ENCODE measurements at regions not wholly inside any gene's neighbourhood (a gene's known extent, or its start where the extent isn't known, plus 50 kb on each side); places are given as distances from the start of the nearest gene placed in this dataset.
"Not testable (repeated sequence)": the region's sequence is repeated elsewhere in the genome, so short reads cannot be mapped to it uniquely, and the experiment has no call there.

- DNase-seq: no peak
- no peak for TF ChIP-seq CTCF (IDR thresholded peaks at IDR 0.05)
- H3K27me3 Mint-ChIP-seq (ENCODE audit: insufficient read depth): peaks cover 2% of the 10 kb centered on the region
- no peak overlapping the region for H3K27ac Mint-ChIP-seq
- H3K36me3 Mint-ChIP-seq (ENCODE audit: low read depth): no peaks in the 10 kb centered on the region
- no peak overlapping the region for H3K4me3 Mint-ChIP-seq
- H3K4me1 Mint-ChIP-seq (ENCODE audit: low read depth): no peaks in the 10 kb centered on the region
- H3K9me3 Mint-ChIP-seq: peaks cover 4% of the 10 kb centered on the region; the same call in 1 of the 2 replicates
Measured at GRCh38 chr12:131644481-131644880, 66.4 kb upstream of the SFSWAP start.

- H3K27me3 Mint-ChIP-seq (ENCODE audit: insufficient read depth); H3K36me3 Mint-ChIP-seq (ENCODE audit: low read depth); DNase-seq; H3K4me3 Mint-ChIP-seq; H3K9me3 Mint-ChIP-seq; H3K27ac Mint-ChIP-seq; H3K4me1 Mint-ChIP-seq (ENCODE audit: low read depth): not testable (repeated sequence)
Measured at GRCh38 chr12:131644917-131645316, 66.0 kb upstream of the SFSWAP start.

- H3K4me1 Mint-ChIP-seq (ENCODE audit: low read depth); H3K36me3 Mint-ChIP-seq (ENCODE audit: low read depth); DNase-seq; H3K27ac Mint-ChIP-seq; H3K4me3 Mint-ChIP-seq; H3K9me3 Mint-ChIP-seq; H3K27me3 Mint-ChIP-seq (ENCODE audit: insufficient read depth): not testable (repeated sequence)
Measured at GRCh38 chr12:131645557-131645956, 65.3 kb upstream of the SFSWAP start.

GRCh38 chr12:131646444-131646843 lies 64.4 kb upstream of the SFSWAP start:
- not testable (repeated sequence) for H3K4me1 Mint-ChIP-seq (ENCODE audit: low read depth); H3K4me3 Mint-ChIP-seq; H3K9me3 Mint-ChIP-seq; H3K36me3 Mint-ChIP-seq (ENCODE audit: low read depth); DNase-seq; H3K27me3 Mint-ChIP-seq (ENCODE audit: insufficient read depth); H3K27ac Mint-ChIP-seq

- DNase-seq: no peak
- no peak overlapping the region for H3K4me3 Mint-ChIP-seq
- H3K4me1 Mint-ChIP-seq (ENCODE audit: low read depth): no peaks in the 10 kb centered on the region
- no peak overlapping the region for H3K27ac Mint-ChIP-seq
- no peak for TF ChIP-seq CTCF (IDR thresholded peaks at IDR 0.05)
- peaks cover 4% of the 10 kb centered on the region; the same call in 1 of the 2 replicates for H3K9me3 Mint-ChIP-seq
- peaks cover 2% of the 10 kb centered on the region for H3K27me3 Mint-ChIP-seq (ENCODE audit: insufficient read depth)
- no peaks in the 10 kb centered on the region for H3K36me3 Mint-ChIP-seq (ENCODE audit: low read depth)
Measured at GRCh38 chr12:131647667-131648066, 63.2 kb upstream of the SFSWAP start.

GRCh38 chr12:131655469-131656174 lies 55.3 kb upstream of the SFSWAP start:
- not testable (repeated sequence) for H3K9me3 Mint-ChIP-seq, DNase-seq

GRCh38 chr12:131656796-131657195 lies 54.1 kb upstream of the SFSWAP start:
- H3K4me1 Mint-ChIP-seq (ENCODE audit: low read depth); H3K4me3 Mint-ChIP-seq; H3K27ac Mint-ChIP-seq; H3K9me3 Mint-ChIP-seq; DNase-seq; H3K27me3 Mint-ChIP-seq (ENCODE audit: insufficient read depth); H3K36me3 Mint-ChIP-seq (ENCODE audit: low read depth): not testable (repeated sequence)

More at GRCh38 chr12:131655469-131656174, 55.3 kb upstream of the SFSWAP start:
- H3K4me1 Mint-ChIP-seq (ENCODE audit: low read depth); H3K36me3 Mint-ChIP-seq (ENCODE audit: low read depth); H3K27ac Mint-ChIP-seq; H3K27me3 Mint-ChIP-seq (ENCODE audit: insufficient read depth); H3K4me3 Mint-ChIP-seq: not testable (repeated sequence)

- not testable (repeated sequence) for H3K36me3 Mint-ChIP-seq (ENCODE audit: low read depth); H3K9me3 Mint-ChIP-seq; H3K27ac Mint-ChIP-seq; DNase-seq; H3K27me3 Mint-ChIP-seq (ENCODE audit: insufficient read depth); H3K4me3 Mint-ChIP-seq; H3K4me1 Mint-ChIP-seq (ENCODE audit: low read depth)
Measured at GRCh38 chr12:131658605-131659004, 52.3 kb upstream of the SFSWAP start.

- not testable (repeated sequence) for H3K27me3 Mint-ChIP-seq (ENCODE audit: insufficient read depth); H3K4me1 Mint-ChIP-seq (ENCODE audit: low read depth); H3K27ac Mint-ChIP-seq; H3K4me3 Mint-ChIP-seq; H3K36me3 Mint-ChIP-seq (ENCODE audit: low read depth); H3K9me3 Mint-ChIP-seq; DNase-seq
Measured at GRCh38 chr12:131659484-131659883, 51.4 kb upstream of the SFSWAP start.

- not testable (repeated sequence) for H3K4me1 Mint-ChIP-seq (ENCODE audit: low read depth); H3K27me3 Mint-ChIP-seq (ENCODE audit: insufficient read depth); H3K36me3 Mint-ChIP-seq (ENCODE audit: low read depth); DNase-seq; H3K27ac Mint-ChIP-seq; H3K4me3 Mint-ChIP-seq; H3K9me3 Mint-ChIP-seq
Measured at GRCh38 chr12:131659976-131660375, 50.9 kb upstream of the SFSWAP start.

GRCh38 chr12:131660401-131660800 lies 50.5 kb upstream of the SFSWAP start:
- H3K27me3 Mint-ChIP-seq (ENCODE audit: insufficient read depth); H3K9me3 Mint-ChIP-seq; H3K36me3 Mint-ChIP-seq (ENCODE audit: low read depth); H3K4me1 Mint-ChIP-seq (ENCODE audit: low read depth); H3K27ac Mint-ChIP-seq; DNase-seq; H3K4me3 Mint-ChIP-seq: not testable (repeated sequence)
